AG08396 (cell line): ENCODE measurements at regions not wholly inside any gene's neighbourhood (a gene's known extent, or its start where the extent isn't known, plus 50 kb on each side); places are given as distances from the start of the nearest gene placed in this dataset.

Experiments
- DNase-seq: peaks from one replicate; pipeline ENCODE4 v3.0.0; 2012; ENCODE audit warnings: low spot score, mixed read lengths

GRCh38 chr1:224565611-224566406, 50.3 kb upstream of the CNIH3 start:
- no peak for DNase-seq
